ENCODE measurements at regions not wholly inside any gene's neighbourhood (a gene's known extent, or its start where the extent isn't known, plus 50 kb on each side); places are given as distances from the start of the nearest gene placed in this dataset.

DNA sequence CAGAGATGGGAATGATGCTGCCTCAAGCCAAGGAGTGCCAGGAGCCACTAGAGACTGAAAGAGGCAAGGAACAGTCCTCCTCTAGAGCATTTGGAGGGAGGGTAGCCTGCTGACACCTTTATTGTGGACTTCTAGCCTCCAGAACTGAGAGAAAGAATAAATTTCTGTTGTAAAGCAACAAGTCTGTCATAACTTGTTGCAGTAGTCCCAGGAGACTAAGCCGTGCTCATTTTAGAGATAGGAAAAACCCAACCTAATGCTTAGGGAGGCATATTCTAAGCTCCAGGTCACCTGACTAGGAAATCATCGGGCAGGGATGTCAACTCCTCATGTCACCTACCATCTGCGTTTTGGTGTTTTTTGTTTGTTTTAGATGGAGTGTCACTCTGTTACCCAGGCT is 345.4 kb upstream of the EEF2KMT start:
- FAIRE-seq, result no peak
- no peak for TF ChIP-seq POLR2A (IDR thresholded peaks at IDR 0.05; ENCODE audit: low read depth, low read length)
- TF ChIP-seq TAF1 (IDR thresholded peaks at IDR 0.05; ENCODE audit: borderline replicate concordance, low read depth, low read length), result no peak
- no peak for TF ChIP-seq POLR2AphosphoS5 (IDR thresholded peaks at IDR 0.05; ENCODE audit: low read depth, low read length)
- no peak for DNase-seq (ENCODE audit: insufficient read length)

- DNase-seq (ENCODE audit: insufficient read length) (no peak), FAIRE-seq (no peak)
- no peak for TF ChIP-seq POLR2AphosphoS5 (IDR thresholded peaks at IDR 0.05; ENCODE audit: low read depth, low read length)
- TF ChIP-seq TAF1 (IDR thresholded peaks at IDR 0.05; ENCODE audit: borderline replicate concordance, low read depth, low read length), result no peak
- no peak for TF ChIP-seq POLR2A (IDR thresholded peaks at IDR 0.05; ENCODE audit: low read depth, low read length)
Measured at GRCh38 chr16:5442054-5442453, 344.5 kb upstream of the EEF2KMT start.

DNA sequence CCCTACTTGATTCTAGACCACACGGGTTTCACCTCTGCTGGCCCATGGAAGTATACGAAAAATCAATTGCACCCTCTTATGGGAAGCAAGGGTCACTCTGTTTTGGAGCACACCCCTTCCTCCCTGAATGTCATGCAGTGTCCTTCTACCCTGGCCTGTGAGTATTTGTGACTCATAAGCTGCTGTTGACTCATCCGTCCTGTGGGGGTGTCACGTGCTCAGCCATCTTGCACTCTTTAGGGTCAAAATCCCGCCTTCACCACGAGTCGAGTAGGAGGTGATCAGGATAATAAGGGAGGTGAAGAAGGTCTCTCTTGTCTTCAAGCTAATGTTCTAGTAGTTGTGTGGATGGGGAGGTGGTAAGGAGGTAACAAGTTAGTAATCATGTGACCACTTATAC is 341.0 kb upstream of the EEF2KMT start:
- FAIRE-seq (no peak), DNase-seq (ENCODE audit: insufficient read length) (no peak)
- TF ChIP-seq TAF1 (IDR thresholded peaks at IDR 0.05; ENCODE audit: borderline replicate concordance, low read depth, low read length) (no peak), POLR2A (IDR thresholded peaks at IDR 0.05; ENCODE audit: low read depth, low read length) (no peak), POLR2AphosphoS5 (IDR thresholded peaks at IDR 0.05; ENCODE audit: low read depth, low read length) (no peak)

DNA sequence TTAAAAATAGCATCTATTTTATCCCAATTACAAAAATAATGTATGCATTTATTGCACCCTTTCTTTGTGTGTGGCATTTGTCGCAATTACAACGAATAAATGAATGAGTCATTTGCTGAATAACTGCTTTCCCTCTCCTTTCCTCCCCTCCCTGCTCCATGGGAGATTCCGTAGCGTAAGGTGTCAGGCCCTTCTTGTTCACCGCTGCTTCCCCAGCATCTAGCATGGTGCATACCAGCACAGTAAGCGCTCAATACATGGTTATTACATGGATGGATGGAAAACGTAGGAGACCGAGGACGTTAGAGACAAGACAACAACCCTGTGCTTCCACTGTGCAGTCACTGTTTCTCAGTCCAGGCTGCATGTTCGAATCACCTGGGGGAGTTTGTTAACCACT is 336.0 kb upstream of the EEF2KMT start:
- FAIRE-seq (no peak), DNase-seq (ENCODE audit: insufficient read length) (no peak)
- TF ChIP-seq POLR2A (IDR thresholded peaks at IDR 0.05; ENCODE audit: low read depth, low read length) (no peak), POLR2AphosphoS5 (IDR thresholded peaks at IDR 0.05; ENCODE audit: low read depth, low read length) (no peak), TAF1 (IDR thresholded peaks at IDR 0.05; ENCODE audit: borderline replicate concordance, low read depth, low read length) (no peak)

DNA sequence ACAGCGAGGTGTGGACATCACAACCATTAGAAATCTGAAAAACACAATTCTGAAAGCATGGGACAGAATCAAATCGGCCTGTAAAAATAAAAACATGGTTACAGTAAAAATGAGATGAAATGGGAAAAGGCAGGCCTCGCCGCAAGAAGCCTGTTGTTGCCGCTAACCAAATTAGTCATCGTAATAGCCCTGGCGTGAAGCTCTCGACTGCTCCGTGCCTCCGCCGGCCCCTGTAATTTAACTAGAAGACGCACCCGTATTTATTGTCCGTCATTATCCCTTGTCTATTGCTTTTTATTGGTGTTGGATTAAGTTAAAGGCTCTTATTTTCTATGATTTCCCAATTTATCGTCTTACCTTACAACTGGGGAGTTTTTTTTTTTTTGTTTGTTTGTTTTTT is 334.6 kb upstream of the EEF2KMT start:
- no peak for FAIRE-seq
- no peak for DNase-seq (ENCODE audit: insufficient read length)
- TF ChIP-seq TAF1 (IDR thresholded peaks at IDR 0.05; ENCODE audit: borderline replicate concordance, low read depth, low read length) (no peak), POLR2AphosphoS5 (IDR thresholded peaks at IDR 0.05; ENCODE audit: low read depth, low read length) (no peak), POLR2A (IDR thresholded peaks at IDR 0.05; ENCODE audit: low read depth, low read length) (no peak)

DNA sequence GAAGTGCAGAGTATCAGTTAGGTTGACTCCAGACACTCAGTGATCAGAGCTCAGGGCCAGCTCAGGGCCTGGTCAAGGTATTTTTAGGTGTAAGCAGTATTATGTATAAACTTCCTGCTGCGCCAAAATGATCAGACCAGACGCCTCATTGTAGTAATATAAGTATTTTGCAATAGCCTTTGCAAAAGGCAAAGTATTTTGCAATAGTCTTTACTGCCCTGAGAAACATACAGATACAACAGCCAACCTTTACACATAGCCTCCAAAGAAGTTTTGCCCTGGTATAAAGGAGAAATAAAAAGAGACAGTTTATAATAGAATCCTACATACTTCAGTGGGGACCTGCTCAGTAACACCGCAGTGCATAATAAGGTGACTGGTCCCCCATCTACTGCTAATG is 333.0 kb upstream of the EEF2KMT start:
- TF ChIP-seq POLR2AphosphoS5 (IDR thresholded peaks at IDR 0.05; ENCODE audit: low read depth, low read length), result no peak
- TF ChIP-seq POLR2A (IDR thresholded peaks at IDR 0.05; ENCODE audit: low read depth, low read length), result no peak
- no peak for TF ChIP-seq TAF1 (IDR thresholded peaks at IDR 0.05; ENCODE audit: borderline replicate concordance, low read depth, low read length)
- FAIRE-seq, result no peak
- DNase-seq (ENCODE audit: insufficient read length), result no peak

DNA sequence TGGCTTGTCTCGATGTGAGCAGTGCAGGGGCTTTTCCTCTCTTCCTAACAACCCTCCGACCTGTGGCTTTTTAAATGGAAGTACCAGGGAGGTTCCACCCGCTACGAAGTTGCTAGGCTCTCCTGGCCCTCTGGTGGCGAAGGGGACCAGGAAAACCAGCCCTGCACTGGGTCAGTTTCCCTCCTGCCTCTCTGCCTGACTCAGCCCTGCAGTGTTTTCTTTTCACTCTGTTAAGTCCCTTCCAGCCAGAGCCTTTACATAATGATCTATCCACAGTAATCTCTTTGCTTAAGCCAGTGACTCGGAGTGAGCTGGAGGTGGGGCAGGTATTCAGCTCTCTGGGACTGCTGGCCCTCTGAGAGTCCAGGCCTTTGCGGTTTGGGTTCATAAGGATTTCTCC is 331.3 kb upstream of the EEF2KMT start:
- FAIRE-seq, result no peak
- no peak for DNase-seq (ENCODE audit: insufficient read length)

GRCh38 chr16:5427571-5427970 is 330.0 kb upstream of the EEF2KMT start:
- no peak for TF ChIP-seq TAF1 (IDR thresholded peaks at IDR 0.05; ENCODE audit: borderline replicate concordance, low read depth, low read length)
- FAIRE-seq (no peak), DNase-seq (ENCODE audit: insufficient read length) (no peak)

More for the DNA sequence above, 331.3 kb upstream of the EEF2KMT start:
- TF ChIP-seq TAF1 (IDR thresholded peaks at IDR 0.05; ENCODE audit: borderline replicate concordance, low read depth, low read length) (no peak), POLR2AphosphoS5 (IDR thresholded peaks at IDR 0.05; ENCODE audit: low read depth, low read length) (no peak), POLR2A (IDR thresholded peaks at IDR 0.05; ENCODE audit: low read depth, low read length) (no peak)

- TF ChIP-seq POLR2AphosphoS5 (IDR thresholded peaks at IDR 0.05; ENCODE audit: low read depth, low read length) (no peak), TAF1 (IDR thresholded peaks at IDR 0.05; ENCODE audit: borderline replicate concordance, low read depth, low read length) (no peak), POLR2A (IDR thresholded peaks at IDR 0.05; ENCODE audit: low read depth, low read length) (no peak)
Measured at GRCh38 chr16:5422643-5423496, 325.3 kb upstream of the EEF2KMT start.

DNA sequence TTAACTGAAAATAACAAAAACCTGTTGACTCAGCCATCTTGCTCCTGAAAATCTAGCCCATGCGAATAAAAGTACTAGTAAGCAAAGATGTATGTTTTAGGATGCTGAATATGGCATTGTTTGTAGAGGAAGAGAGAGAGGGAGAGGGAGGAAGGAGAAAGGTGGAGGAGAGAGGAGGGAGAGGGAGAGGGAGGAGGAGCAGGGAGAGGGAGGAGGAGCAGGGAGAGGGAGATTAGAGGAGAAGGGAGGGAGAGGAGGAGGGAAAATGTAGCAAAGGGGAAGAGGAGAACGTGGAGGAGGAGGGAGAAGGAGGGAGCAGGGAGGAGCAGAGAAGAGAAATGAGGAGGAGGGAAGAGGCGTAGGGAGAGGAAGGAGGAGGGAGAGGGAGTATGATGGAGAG is 324.5 kb upstream of the EEF2KMT start:
- TF ChIP-seq POLR2A (IDR thresholded peaks at IDR 0.05; ENCODE audit: low read depth, low read length), result no peak
- no peak for TF ChIP-seq TAF1 (IDR thresholded peaks at IDR 0.05; ENCODE audit: borderline replicate concordance, low read depth, low read length)
- no peak for TF ChIP-seq POLR2AphosphoS5 (IDR thresholded peaks at IDR 0.05; ENCODE audit: low read depth, low read length)

More at GRCh38 chr16:5422643-5423496, 325.3 kb upstream of the EEF2KMT start:
- DNase-seq (ENCODE audit: insufficient read length), result no peak
- no peak for FAIRE-seq

DNA sequence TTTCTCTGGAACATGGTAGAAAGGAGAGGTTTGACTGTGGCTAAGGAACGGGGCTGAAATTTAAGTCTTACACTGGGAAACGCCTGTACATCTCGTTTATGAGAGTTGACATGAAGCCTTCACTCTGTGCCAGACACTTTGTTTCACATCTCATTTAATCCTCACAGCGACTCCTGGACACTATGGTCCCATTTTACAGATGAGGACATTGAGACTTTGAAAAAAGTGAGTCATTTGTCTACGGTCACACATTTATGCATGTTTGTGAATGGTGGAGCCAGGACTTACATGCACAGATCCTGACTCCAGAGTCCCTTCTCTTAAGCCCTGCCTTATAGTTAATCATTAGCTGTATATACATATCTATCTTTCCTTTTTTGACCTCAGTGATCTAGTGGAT is 318.4 kb upstream of the EEF2KMT start:
- DNase-seq (ENCODE audit: insufficient read length), result no peak
- FAIRE-seq, result no peak
- no peak for TF ChIP-seq POLR2AphosphoS5 (IDR thresholded peaks at IDR 0.05; ENCODE audit: low read depth, low read length)
- no peak for TF ChIP-seq POLR2A (IDR thresholded peaks at IDR 0.05; ENCODE audit: low read depth, low read length)
- no peak for TF ChIP-seq TAF1 (IDR thresholded peaks at IDR 0.05; ENCODE audit: borderline replicate concordance, low read depth, low read length)

More for the DNA sequence above, 324.5 kb upstream of the EEF2KMT start:
- no peak for FAIRE-seq
- DNase-seq (ENCODE audit: insufficient read length), result no peak

DNA sequence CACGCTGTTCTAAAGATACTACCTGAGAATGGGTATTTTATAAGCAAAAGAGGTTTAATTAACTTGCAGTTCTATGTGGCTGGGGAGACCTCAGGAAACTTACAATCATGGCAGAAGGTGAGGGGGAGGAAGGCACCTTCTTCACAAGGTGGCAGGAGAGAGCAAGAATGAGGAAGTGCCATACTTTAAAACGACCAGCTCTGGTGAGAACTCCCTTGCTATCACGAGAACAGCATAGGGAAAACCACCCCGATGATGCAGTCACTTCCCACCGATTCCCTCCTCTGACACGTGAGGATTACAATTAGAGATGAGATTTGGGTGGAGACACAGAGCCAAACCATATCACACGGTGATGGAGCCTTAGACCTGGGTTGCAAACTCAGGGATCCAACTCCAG is 317.5 kb upstream of the EEF2KMT start:
- TF ChIP-seq POLR2AphosphoS5 (IDR thresholded peaks at IDR 0.05; ENCODE audit: low read depth, low read length) (no peak), TAF1 (IDR thresholded peaks at IDR 0.05; ENCODE audit: borderline replicate concordance, low read depth, low read length) (no peak), POLR2A (IDR thresholded peaks at IDR 0.05; ENCODE audit: low read depth, low read length) (no peak)
- FAIRE-seq (no peak), DNase-seq (ENCODE audit: insufficient read length) (no peak)

All from GM12892 (cell line).